ENCODE measurements at regions not wholly inside any gene's neighbourhood (a gene's known extent, or its start where the extent isn't known, plus 50 kb on each side); places are given as distances from the start of the nearest gene placed in this dataset.

DNA sequence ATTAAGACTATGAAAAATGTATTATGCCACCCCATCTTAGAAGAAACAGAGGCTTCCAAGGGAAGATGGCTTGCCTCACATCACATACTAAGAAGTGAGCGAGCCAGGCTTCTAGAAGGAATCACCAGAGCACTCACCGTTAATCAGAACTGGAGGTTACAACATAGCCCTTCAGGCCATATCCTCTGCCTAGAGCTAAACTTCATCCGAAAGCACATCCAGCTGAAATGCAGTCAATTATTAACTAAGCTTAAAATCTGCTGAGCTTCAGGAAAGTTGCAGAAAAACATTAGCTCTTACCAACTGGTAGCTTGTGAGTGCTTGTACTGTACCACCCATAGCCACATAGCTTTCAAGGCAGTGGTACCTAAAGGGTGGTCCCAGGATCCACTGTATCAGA is 483.2 kb downstream of the TBL1XR1 start:
- in situ Hi-C loops (cut with MboI) = no loop called here
- TF ChIP-seq, protein P1, sequence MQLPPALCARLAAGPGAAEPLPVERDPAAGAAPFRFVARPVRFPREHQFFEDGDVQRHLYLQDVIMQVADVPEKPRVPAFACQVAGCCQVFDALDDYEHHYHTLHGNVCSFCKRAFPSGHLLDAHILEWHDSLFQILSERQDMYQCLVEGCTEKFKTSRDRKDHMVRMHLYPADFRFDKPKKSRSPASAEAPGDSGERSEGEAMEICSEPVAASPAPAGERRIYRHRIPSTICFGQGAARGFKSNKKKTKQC (CRISPR knock-in tag; IDR thresholded peaks at IDR 0.05) = no peak
- TF ChIP-seq FOXA1 (IDR thresholded peaks at IDR 0.05; ENCODE audit: borderline replicate concordance) (no peak), ZBTB17 (CRISPR knock-in tag; IDR thresholded peaks at IDR 0.05) (no peak), BDP1 (IDR thresholded peaks at IDR 0.05; ENCODE audit: insufficient read depth, insufficient read length) (no peak), ZNF551 (CRISPR knock-in tag; IDR thresholded peaks at IDR 0.05) (no peak), DNMT1 (IDR thresholded peaks at IDR 0.05) (no peak), ZNF217 (CRISPR knock-in tag; IDR thresholded peaks at IDR 0.05) (no peak), SAP30 (IDR thresholded peaks at IDR 0.05; ENCODE audit: borderline replicate concordance, insufficient read depth, low read depth, low read length, poor library complexity, severe bottlenecking) (no peak), NCOA4 (IDR thresholded peaks at IDR 0.05; ENCODE audit: partially characterized antibody) (no peak), JUN (IDR thresholded peaks at IDR 0.05; ENCODE audit: borderline replicate concordance, low read depth, low read length) (no peak), JUN (CRISPR knock-in tag; IDR thresholded peaks at IDR 0.05; ENCODE audit: borderline replicate concordance) (no peak), CSDE1 (IDR thresholded peaks at IDR 0.05) (no peak), BRCA1 (IDR thresholded peaks at IDR 0.05) (no peak), BRCA1 (CRISPR knock-in tag; IDR thresholded peaks at IDR 0.05) (no peak), RB1 (IDR thresholded peaks at IDR 0.05; ENCODE audit: low read depth) (no peak), POLR3G (IDR thresholded peaks at IDR 0.05; ENCODE audit: extremely low read depth, insufficient read length, insufficient replicate concordance) (no peak), ZBTB34 (CRISPR knock-in tag; IDR thresholded peaks at IDR 0.05) (no peak), POU5F1 (IDR thresholded peaks at IDR 0.05; ENCODE audit: borderline replicate concordance, low read depth, low read length, partially characterized antibody) (no peak), PML (IDR thresholded peaks at IDR 0.05; ENCODE audit: low read length) (no peak), ETV5 (CRISPR knock-in tag; IDR thresholded peaks at IDR 0.05; ENCODE audit: low read depth) (no peak)
- TF ChIP-seq, protein P2, sequence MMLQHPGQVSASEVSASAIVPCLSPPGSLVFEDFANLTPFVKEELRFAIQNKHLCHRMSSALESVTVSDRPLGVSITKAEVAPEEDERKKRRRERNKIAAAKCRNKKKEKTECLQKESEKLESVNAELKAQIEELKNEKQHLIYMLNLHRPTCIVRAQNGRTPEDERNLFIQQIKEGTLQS (IDR thresholded peaks at IDR 0.05) = no peak
- TF ChIP-seq, protein P2 (CRISPR knock-in tag; conservative IDR thresholded peaks at IDR 0.05) = no peak
- FAIRE-seq (no peak), DNase-seq (ENCODE audit: extremely low read depth in 1 of 4, low spot score in 3 of 4) (no peak), ATAC-seq (no peak)
- Histone ChIP-seq H3K27me3 (ENCODE audit: control insufficient read depth in 2 of 2, insufficient read depth in 2 of 2, low read length in 2 of 2) (no peaks in the 10 kb centered on the region), H3K9me3 (replicated peaks; ENCODE audit: control insufficient read depth, insufficient read depth, low read depth, low read length) (no peaks in the 10 kb centered on the region), H3K4me3 (no peak overlapping the region), H2AFZ (ENCODE audit: low read depth, low read length) (no peak overlapping the region), H3K9ac (ENCODE audit: insufficient read depth in 1 of 2, low read depth in 2 of 2, low read length in 2 of 2) (no peak overlapping the region), H3K9me1 (ENCODE audit: control insufficient read depth, insufficient read depth, low read length) (no peaks in the 10 kb centered on the region), H3K79me2 (ENCODE audit: control insufficient read depth, insufficient read depth, low read length) (no peaks in the 10 kb centered on the region), H3K27ac (ENCODE audit: extremely low read depth, low read depth, low read length) (no peak overlapping the region), H4K20me1 (replicated peaks; ENCODE audit: control insufficient read depth, insufficient read depth, low read length) (no peaks in the 10 kb centered on the region), H3K4me1 (replicated peaks in 1 of 2; ENCODE audit: control insufficient read depth in 2 of 2, insufficient read depth in 2 of 2, low read length in 2 of 2) (no peaks in the 10 kb centered on the region), H3K4me2 (ENCODE audit: insufficient read depth, low read length) (no peak overlapping the region), H3K36me3 (ENCODE audit: control insufficient read depth, insufficient read depth, low read length) (no peaks in the 10 kb centered on the region)
- ChIA-PET POLR2A (no interaction called here), CTCF (ENCODE audit: low intra/inter-chr PET ratio) (no interaction called here)
- BruUV-seq (replicated peaks) = no TSS peak
- intact Hi-C loops (cut with micrococcal nuclease) = no loop called here
- 0% methylated on average over 3 of the region's 3 CpGs for WGBS (ENCODE audit: insufficient coverage, low coverage, missing lambda C conversion rate)

Measured in K562 (cell line).